HG03139 (cell line): ENCODE measurements at regions not wholly inside any gene's neighbourhood (a gene's known extent, or its start where the extent isn't known, plus 50 kb on each side); places are given as distances from the start of the nearest gene placed in this dataset.
"Not testable (repeated sequence)": the region's sequence is repeated elsewhere in the genome, so short reads cannot be mapped to it uniquely, and the experiment has no call there.

ENCODE experiments used
- ATAC-seq: cut with Tn5 transposase; IDR thresholded peaks from one replicate; pipeline ENCODE4 v1.9.1; 2021; ENCODE audit not compliant: unreplicated experiment

DNA sequence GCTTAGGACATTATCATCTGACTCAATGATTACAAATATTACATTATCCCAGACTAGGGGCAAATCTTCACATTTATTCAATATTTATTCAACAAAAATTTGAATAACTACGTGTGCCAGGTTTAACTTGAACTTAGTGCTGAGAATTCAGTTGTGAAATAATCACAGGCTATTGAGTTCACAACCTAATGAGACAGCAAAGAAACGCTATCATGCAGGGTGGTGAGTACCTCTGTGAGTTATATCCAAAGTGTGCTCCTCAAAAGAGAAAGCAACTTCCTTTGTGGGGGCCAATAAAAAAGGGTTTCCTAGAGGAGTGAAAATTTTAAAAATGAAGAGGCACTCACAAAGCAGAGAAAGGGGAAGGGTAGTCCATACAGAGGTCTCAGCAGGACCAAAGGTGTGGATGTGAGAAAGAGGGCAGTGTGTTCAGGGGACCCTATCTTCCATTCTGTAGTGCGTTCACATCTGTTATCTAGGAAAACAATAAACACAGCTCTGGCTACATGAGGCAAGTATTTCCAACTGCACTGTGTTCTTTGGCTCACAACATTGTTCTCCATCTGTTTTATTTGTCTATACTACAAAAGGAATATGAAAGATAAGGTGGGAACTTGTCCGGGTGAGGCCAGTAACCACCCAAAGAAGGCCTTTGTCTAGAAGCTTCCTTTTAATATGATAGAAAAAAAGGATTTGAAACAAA lies 155.4 kb upstream of the MARCKS start:
- no peak for ATAC-seq

DNA sequence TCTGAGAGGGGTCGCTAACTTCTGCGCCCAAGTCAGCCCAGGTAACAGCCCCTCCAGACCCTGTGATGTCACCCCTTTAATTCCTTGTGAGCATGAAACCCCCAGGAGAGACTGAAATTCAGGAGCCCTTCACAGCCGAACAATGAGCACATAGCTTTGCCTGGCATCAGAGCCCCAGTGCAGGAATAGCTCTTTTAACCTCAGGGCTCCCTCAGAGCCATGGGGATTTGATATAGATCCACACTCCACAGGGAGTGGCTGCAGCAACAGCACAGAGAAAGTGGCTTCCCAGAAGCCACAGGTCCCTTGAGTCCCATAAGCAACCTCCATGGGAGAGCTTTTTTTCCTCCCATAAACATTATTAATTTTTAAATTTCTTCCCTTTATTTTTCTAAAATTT lies 150.0 kb upstream of the MARCKS start:
- ATAC-seq: no peak

DNA sequence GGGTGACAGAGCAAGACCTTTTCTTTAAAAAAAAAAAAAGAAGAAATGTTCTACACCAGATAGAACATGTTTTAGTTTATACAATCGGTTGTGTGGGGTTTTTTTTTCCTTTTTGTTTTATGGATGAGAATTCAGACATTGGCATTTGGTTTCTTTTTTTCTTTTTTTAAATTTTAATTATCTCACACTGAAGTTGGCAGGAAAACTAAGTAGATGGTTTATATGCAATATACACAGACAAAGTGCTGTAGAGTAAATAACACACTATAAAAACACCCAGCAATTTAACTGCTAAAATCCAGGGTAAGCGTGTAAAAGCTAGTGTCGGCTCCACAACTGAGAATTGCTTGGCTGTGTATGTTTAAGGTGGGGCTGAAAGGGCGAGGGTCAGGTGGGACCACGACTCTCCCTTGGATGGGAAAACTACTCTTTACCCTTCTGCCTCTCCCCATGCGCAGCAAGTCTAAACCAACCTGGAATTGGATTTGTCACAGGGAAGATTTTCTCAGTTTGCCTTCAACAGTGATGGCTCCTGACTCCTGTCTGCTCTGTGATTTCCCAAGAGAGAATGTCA lies 147.1 kb upstream of the MARCKS start:
- ATAC-seq: no peak

DNA sequence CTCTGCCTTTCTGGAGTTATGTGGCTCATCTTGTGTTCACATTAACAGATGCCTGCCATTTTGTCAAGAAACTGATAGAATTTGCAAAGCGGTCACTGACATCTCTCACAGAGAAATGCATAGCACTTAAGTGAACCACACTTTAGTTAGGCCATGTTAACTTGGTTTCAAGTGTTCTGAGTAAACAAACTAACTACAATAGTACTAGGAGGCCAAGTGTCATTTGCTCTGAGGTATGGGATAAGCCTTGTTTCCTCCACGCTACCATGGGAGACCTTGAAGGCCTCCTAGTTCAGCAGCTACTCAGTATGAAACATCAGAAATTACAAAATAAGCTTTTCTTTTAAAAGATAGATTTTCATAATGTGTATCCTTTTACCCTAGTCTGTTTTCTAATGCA lies 143.5 kb upstream of the MARCKS start:
- no peak for ATAC-seq

DNA sequence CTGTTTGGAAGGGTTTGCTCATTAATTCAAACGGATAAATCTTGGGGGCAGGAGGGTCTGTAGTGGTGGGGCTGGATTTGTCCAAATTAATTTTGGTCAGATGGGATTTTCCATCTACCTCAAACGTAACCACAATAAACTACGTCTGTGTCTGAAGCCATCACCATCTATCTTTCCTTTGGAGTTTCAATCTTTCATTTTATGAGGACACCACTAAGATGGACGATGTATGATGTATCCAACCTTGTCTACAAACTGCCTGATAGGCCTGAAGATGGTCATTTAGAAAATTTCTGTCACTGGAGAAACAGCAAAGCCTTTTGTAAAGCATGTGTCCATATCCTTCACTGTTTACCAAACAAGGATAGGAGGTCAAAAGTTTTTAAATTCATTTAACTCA lies 138.6 kb upstream of the MARCKS start:
- no peak for ATAC-seq

DNA sequence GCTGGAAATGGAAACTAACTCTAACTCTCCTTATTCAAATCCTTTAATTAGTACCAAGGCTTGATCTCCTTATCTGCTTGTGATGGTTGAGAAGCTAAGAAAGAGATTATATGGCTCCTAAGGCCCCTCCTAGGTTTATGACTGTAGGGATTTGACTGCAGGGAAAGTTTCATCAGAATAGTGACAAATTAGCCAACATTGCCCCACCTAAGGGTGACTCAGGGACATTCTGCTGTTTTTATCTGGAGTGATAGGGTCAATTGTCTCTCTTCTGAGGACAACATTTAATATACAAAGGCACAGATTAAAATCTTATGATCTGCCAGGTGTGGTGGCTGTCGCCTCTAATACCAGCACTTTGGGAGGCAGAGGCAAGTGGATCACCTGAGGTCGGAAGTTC lies 138.1 kb upstream of the MARCKS start:
- no peak for ATAC-seq

- ATAC-seq: no peak
These were observed 137.6 kb upstream of the MARCKS start for GRCh38 chr6:113719545-113719944.

- ATAC-seq: no peak
These were observed 134.0 kb upstream of the MARCKS start for GRCh38 chr6:113723182-113723581.

DNA sequence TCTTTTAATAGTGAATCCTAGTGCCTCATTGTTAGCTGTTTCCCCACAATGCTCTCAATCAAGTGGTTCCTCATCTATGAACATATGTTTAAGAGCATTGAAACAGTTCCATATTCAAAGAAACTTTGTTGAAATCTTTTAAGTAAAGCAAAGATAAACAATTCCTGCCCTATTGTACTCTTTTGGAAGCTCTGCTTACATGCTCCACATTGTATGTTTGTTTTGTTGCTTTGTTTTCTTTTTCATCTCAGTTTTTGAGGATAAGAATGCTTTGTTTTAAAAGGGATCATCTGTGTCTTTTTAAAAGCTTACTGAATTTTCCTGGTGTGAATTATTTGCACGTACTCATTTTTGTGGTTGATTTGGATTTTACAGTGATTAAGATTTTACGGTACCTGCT lies 132.2 kb upstream of the MARCKS start:
- not testable (repeated sequence) for ATAC-seq

GRCh38 chr6:113731541-113731940 lies 125.6 kb upstream of the MARCKS start:
- ATAC-seq: no peak

GRCh38 chr6:113732384-113732966 lies 124.7 kb upstream of the MARCKS start:
- ATAC-seq: no peak

DNA sequence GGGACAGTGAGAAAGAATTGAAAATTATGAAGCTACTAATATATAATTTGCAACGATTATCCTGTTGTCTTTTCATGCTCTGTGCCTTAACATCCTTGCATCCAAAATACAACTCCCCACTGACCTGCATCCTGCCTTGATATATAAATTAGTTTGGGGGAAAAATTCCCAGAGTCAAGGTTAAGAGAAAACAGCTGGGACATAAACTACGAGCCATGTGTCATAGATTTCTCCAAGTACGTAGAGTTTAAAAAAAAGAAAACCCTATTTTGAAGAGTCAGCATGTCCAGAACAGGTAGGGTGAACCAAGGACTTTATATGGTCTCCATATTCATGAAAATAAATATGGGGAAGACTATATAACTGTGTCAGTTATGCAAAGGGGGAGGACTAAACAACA lies 123.8 kb upstream of the MARCKS start:
- ATAC-seq: no peak

DNA sequence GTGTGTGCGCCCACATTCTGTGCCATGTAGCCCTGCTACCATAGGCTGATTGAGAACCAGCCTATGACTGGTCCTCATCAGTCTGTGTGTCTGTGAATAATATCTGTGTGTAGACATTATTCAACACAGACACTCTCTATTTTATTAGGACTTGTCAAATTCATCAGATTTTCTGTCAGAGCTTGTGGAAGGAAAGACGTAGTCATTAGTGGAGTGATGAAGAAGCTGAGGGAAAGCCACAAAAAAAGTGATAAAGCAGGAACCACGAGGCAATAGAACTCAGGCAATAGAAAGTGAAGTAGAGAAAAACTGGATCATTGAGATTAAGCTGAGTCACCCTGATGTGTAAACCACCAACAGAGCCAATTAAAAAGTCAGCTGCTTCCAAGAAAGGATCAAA lies 122.2 kb upstream of the MARCKS start:
- ATAC-seq: no peak

GRCh38 chr6:113735491-113735890 lies 121.7 kb upstream of the MARCKS start:
- no peak for ATAC-seq

DNA sequence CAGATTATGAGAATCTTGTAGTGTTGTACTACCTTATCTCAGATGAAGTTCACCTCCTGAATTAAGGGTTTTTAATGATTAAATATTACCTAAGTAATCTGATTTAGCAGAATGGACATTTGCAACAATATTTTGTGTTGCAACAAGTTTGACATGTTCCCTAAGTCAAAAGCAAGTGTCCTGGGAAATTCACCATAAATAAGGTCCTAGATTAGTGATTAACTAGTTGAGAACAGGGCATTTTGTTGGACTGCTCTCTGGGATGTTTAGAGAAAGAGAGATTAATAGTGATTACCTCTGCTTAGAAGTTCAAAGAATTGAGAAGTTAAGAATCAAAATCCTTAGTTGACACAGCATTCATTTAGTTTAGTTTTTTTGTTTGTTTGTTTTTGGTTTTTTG lies 120.2 kb upstream of the MARCKS start:
- ATAC-seq: no peak

- no peak for ATAC-seq
These were observed 118.0 kb upstream of the MARCKS start for GRCh38 chr6:113739041-113739655.

DNA sequence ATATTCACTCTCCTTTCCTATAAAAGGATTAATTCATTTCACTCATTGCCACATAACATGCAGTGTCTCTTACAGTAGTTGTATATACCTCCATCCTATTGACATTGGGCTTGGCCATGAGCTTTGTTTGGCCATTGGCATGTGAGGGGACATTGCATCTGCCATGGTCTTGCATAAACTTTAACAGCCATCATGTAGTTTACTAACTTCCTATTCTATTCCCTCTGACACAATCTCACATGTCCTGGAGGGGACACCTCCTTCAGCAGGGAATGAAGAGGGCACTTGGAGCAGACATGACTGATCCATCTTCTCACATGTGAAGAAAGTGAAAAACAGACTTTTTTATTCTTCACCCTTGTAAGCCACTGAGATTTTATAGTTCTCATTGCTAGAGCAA lies 115.5 kb upstream of the MARCKS start:
- no peak for ATAC-seq

- ATAC-seq: no peak
These were observed 114.8 kb upstream of the MARCKS start for GRCh38 chr6:113742342-113742741.

DNA sequence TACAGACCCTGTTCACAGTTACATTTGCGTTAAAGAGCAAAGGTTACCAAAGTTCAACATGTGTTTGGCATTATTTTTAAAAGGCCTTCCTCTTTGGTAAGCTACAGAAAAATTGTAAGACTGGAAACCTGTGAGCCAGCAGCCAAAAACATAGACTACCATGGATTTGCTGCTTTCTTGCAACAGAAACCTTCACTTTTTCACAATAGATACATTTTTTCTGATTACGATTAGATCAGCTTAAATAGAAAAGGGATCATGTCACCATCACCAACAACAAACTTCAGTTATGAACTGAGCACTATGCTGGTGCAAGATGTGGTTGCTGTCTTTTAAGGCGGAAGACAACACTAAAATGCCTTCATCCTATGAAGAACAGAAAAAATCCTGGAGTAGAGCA lies 112.3 kb upstream of the MARCKS start:
- no peak for ATAC-seq

- no peak for ATAC-seq
These were observed 106.8 kb upstream of the MARCKS start for GRCh38 chr6:113750151-113750855.

GRCh38 chr6:113754291-113754690 lies 102.9 kb upstream of the MARCKS start:
- no peak for ATAC-seq
